IMR-90 (cell line): ENCODE measurements at regions not wholly inside any gene's neighbourhood (a gene's known extent, or its start where the extent isn't known, plus 50 kb on each side); places are given as distances from the start of the nearest gene placed in this dataset.

ENCODE experiments used
- ATAC-seq: fragments of 200-7000 bp; cut with Tn5 transposase; 2 replicates; pipeline ENCODE4 v1.9.1; 2020; ENCODE audit warnings: low read depth, mild to moderate bottlenecking, moderate library complexity
- BruUV-seq: library from RNA; stranded (reverse); fragments of 400-500 nt; replicated peaks from 2 replicates; lab custom pipeline; 2021; lab: Mats Ljungman, UMichigan
- CTCF ChIA-PET: fragments of 300-600 bp; formaldehyde crosslinking; extraction: SDS; loops from one replicate; lab custom pipeline; 2021; ENCODE audit warnings: antibody characterized with exemption; lab: Yijun Ruan, JAX
- POLR2A ChIA-PET: fragments of 300-600 bp; sonication (Branson Sonifier 250); formaldehyde crosslinking; loops from one replicate; lab custom pipeline; 2022; ENCODE audit warnings: antibody characterized with exemption; ENCODE audit not compliant: unreplicated experiment; lab: Charles Lee
- DNase-seq: peaks from one replicate; pipeline ENCODE4 v3.0.0; 2013
- H2AFZ ChIP-seq: replicated peaks from 2 replicates; pipeline ENCODE3; 2013; ENCODE audit warnings: low read length, mild to moderate bottlenecking; ENCODE audit not compliant: poor library complexity
- H2AK5ac ChIP-seq: 2 replicates; pipeline ENCODE4 v1.6.1; 2013; ENCODE audit warnings: low read depth, low read length, inconsistent platforms
- H2AK9ac ChIP-seq: replicated peaks from 2 replicates; pipeline ENCODE3; 2013; ENCODE audit warnings: mild to moderate bottlenecking, low read depth, low read length, moderate library complexity; ENCODE audit not compliant: poor library complexity
- H2BK120ac ChIP-seq: 2 replicates; pipeline ENCODE4 v1.6.1; 2013; ENCODE audit warnings: low read depth, low read length, inconsistent platforms
- H2BK15ac ChIP-seq: 3 replicates; pipeline ENCODE4 v1.6.1; 2013; ENCODE audit warnings: low read depth, low read length, inconsistent platforms
- H2BK20ac ChIP-seq: 2 replicates; pipeline ENCODE4 v1.6.1; 2013; ENCODE audit warnings: low read depth, mild to moderate bottlenecking, inconsistent platforms, low read length, moderate library complexity
- H2BK5ac ChIP-seq: 2 replicates; pipeline ENCODE4 v1.6.1; 2013; ENCODE audit warnings: mild to moderate bottlenecking, low read depth, low read length, inconsistent platforms; ENCODE audit not compliant: poor library complexity, severe bottlenecking
- H3K14ac ChIP-seq: replicated peaks from 2 replicates; pipeline ENCODE4 v1.6.1; 2013; ENCODE audit warnings: low read depth, low read length, inconsistent platforms
- H3K18ac ChIP-seq: 2 replicates; pipeline ENCODE4 v1.6.1; 2013; ENCODE audit warnings: low read depth, low read length, control low read depth
- H3K23ac ChIP-seq: 2 replicates; pipeline ENCODE4 v1.6.1; 2013; ENCODE audit warnings: low read depth, low read length, inconsistent platforms
- H3K27ac ChIP-seq: 2 replicates; pipeline ENCODE4 v1.5.1; 2013; ENCODE audit warnings: mild to moderate bottlenecking, control low read depth, low read length; ENCODE audit not compliant: insufficient read depth
- H3K27me3 ChIP-seq: 2 replicates; pipeline ENCODE4 v1.6.1; 2013; ENCODE audit warnings: low read length; ENCODE audit not compliant: control insufficient read depth, insufficient read depth
- H3K36me3 ChIP-seq: 2 replicates; pipeline ENCODE4 v1.6.1; 2013; ENCODE audit warnings: low read length, mixed read lengths; ENCODE audit not compliant: control insufficient read depth, insufficient read depth
- H3K4ac ChIP-seq: 2 replicates; pipeline ENCODE4 v1.6.1; 2013; ENCODE audit warnings: low read depth, low read length, inconsistent platforms
- H3K4me1 ChIP-seq: 2 replicates; pipeline ENCODE4 v1.6.1; 2013; ENCODE audit warnings: low read length, mixed read lengths; ENCODE audit not compliant: control insufficient read depth, insufficient read depth
- H3K4me2 ChIP-seq: 2 replicates; pipeline ENCODE4 v1.6.1; 2013; ENCODE audit warnings: low read depth, mild to moderate bottlenecking, control low read depth, low read length, moderate library complexity
- H3K4me3 ChIP-seq: 2 replicates; pipeline ENCODE4 v1.5.1; 2013; ENCODE audit warnings: low read depth, mild to moderate bottlenecking, control low read depth, low read length, moderate library complexity; ENCODE audit not compliant: insufficient read depth
- H3K56ac ChIP-seq: 2 replicates; pipeline ENCODE4 v1.6.1; 2013; ENCODE audit warnings: low read length, inconsistent platforms; ENCODE audit not compliant: insufficient read depth; ENCODE audit errors: extremely low read depth
- H3K79me1 ChIP-seq, 2 experiments: 2 replicates each; pipeline ENCODE4 v1.6.1; 2013; ENCODE audit warnings: low read length in 2 of 2, inconsistent platforms in 1 of 2, low read depth in 1 of 2
- H3K9ac ChIP-seq: 2 replicates; pipeline ENCODE4 v1.6.1; 2013; ENCODE audit warnings: low read depth, low read length, control low read depth
- H3K9me1 ChIP-seq: 2 replicates; pipeline ENCODE4 v1.6.1; 2013; ENCODE audit warnings: low read length, inconsistent platforms; ENCODE audit not compliant: insufficient read depth
- H3K9me3 ChIP-seq: 2 replicates; pipeline ENCODE4 v1.6.1; 2013; ENCODE audit warnings: low read length; ENCODE audit not compliant: control insufficient read depth, insufficient read depth
- H4K20me1 ChIP-seq: 2 replicates; pipeline ENCODE4 v1.6.1; 2013; ENCODE audit warnings: low read length, inconsistent platforms; ENCODE audit not compliant: insufficient read depth
- H4K5ac ChIP-seq: 2 replicates; pipeline ENCODE4 v1.6.1; 2013; ENCODE audit warnings: mild to moderate bottlenecking, low read depth, low read length, control low read depth
- H4K8ac ChIP-seq, 2 experiments: 2 replicates each; pipeline ENCODE4 v1.6.1; 2013; ENCODE audit warnings: low read depth in 2 of 2, low read length in 2 of 2, control low read depth in 1 of 2, inconsistent platforms in 1 of 2
- H4K91ac ChIP-seq: 2 replicates; pipeline ENCODE4 v1.6.1; 2013; ENCODE audit warnings: low read depth, low read length, inconsistent platforms; ENCODE audit not compliant: insufficient read depth
- FOS ChIP-seq: fragments of 150-350 bp; IDR thresholded peaks from 2 replicates; pipeline ENCODE4 v1.6.1; 2016; ENCODE audit warnings: low read depth, low read length
- MAFK ChIP-seq: IDR thresholded peaks from 2 replicates; pipeline ENCODE4 v1.6.1; 2012; ENCODE audit warnings: low read depth, low read length, improper control_type of control experiment
- MAZ ChIP-seq: IDR thresholded peaks from 2 replicates; pipeline ENCODE4 v1.6.1; 2012; ENCODE audit warnings: low read depth, mild to moderate bottlenecking, low read length, improper control_type of control experiment, moderate library complexity, borderline replicate concordance
- MXI1 ChIP-seq: IDR thresholded peaks from 2 replicates; pipeline ENCODE4 v1.6.1; 2012; ENCODE audit warnings: low read depth, mild to moderate bottlenecking, low read length, moderate library complexity, borderline replicate concordance
- RFX5 ChIP-seq: IDR thresholded peaks from 2 replicates; pipeline ENCODE4 v1.8.0; 2012; ENCODE audit warnings: low read depth, mild to moderate bottlenecking, low read length, moderate library complexity
- WGBS, 2 experiments: methylation state at CpG; one replicate each; pipeline versions ENCODE4 v1.1.5 to v1.1.7; 2013; ENCODE audit warnings: missing lambda C conversion rate in 2 of 2; ENCODE audit not compliant: insufficient read length in 1 of 2; ENCODE audit errors: extremely low coverage in 2 of 2; 5-methylcytosine and 5-hydroxymethylcytosine counted together
- dilution Hi-C: fragments of 300-500 bp; cut with HindIII; formaldehyde crosslinking; loops from one replicate; pipeline ENCODE4 v1.14.3; 2018; ENCODE audit warnings: low sequenced_read_pairs; ENCODE audit not compliant: unreplicated experiment
- in situ Hi-C: fragments of 300-500 bp; cut with MboI; formaldehyde crosslinking; loops from 3 replicates; pipeline ENCODE4 v1.14.3; 2019; ENCODE audit warnings: low sequenced_read_pairs, inconsistent platforms, mixed read lengths
- intact Hi-C: fragments of 100-400 bp; cut with micrococcal nuclease; formaldehyde crosslinking; loops from 2 replicates; pipeline ENCODE4 v1.10.0; 2022
- TF ChIP-seq, protein P1 (sequence below): fragments of 150-350 bp; IDR thresholded peaks from 2 replicates; pipeline ENCODE4 v1.6.1; 2016; ENCODE audit warnings: low read depth, mild to moderate bottlenecking, low read length, moderate library complexity, borderline replicate concordance

DNA sequence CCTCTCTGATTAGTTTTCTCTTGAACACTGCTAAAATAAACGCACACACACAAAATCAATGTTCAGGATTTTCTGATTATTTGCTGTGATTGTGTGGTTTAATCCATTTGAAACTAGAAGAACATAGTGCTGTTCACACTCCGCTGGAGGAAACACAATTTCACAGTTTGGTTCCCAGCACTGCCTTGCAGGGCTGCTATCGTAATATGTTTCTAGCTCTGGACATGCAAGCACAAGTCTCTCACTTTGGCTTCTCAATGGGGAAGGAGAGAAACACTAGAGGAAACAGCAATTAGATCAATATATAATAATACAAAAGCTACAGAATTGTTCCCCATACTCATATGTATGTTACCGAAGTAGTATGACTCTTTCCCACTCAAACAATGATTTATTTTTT lies 299.5 kb downstream of the NSUN3 start:
- Histone ChIP-seq H3K9ac (no peak overlapping the region), H2AK9ac (no peak overlapping the region), H3K56ac (no peak overlapping the region), H3K23ac (no peak overlapping the region), H2AFZ (no peak overlapping the region), H3K36me3 (no peaks in the 10 kb centered on the region), H3K9me3 (no peaks in the 10 kb centered on the region), H2BK5ac (no peak overlapping the region), H4K5ac (no peak overlapping the region), H3K4me2 (no peak overlapping the region), H3K4ac (no peak overlapping the region), H3K14ac (no peak overlapping the region), H3K79me1 (no peaks in the 10 kb centered on the region), H3K4me1 (no peaks in the 10 kb centered on the region), H3K27ac (no peak overlapping the region), H2AK5ac (no peak overlapping the region), H2BK120ac (no peak overlapping the region), H3K9me1 (no peaks in the 10 kb centered on the region), H4K8ac (no peak overlapping the region), H2BK15ac (no peak overlapping the region), H2BK20ac (no peak overlapping the region), H3K4me3 (no peak overlapping the region), H3K27me3 (no peaks in the 10 kb centered on the region; the same call in 1 of the 2 replicates), H4K91ac (no peak overlapping the region), H3K18ac (no peak overlapping the region), H4K20me1 (no peaks in the 10 kb centered on the region)
- BruUV-seq: no TSS peak
- 100% methylated on average over 1 of the region's 4 CpGs; no CpG with 5 or more reads in 1 of the 2 experiments for WGBS, 2 experiments
- DNase-seq (no peak), ATAC-seq (no peak)
- dilution Hi-C loops (no loop called here), in situ Hi-C loops (no loop called here), intact Hi-C loops (no loop called here)
- ChIA-PET POLR2A (no interaction called here), CTCF (interaction anchor here (1.1 kb wide), 1 partner anchor 9 kb away, joined by 3 read pairs; no protein-coding TSS in a partner anchor)
- no peak for TF ChIP-seq MAFK
- TF ChIP-seq RFX5: no peak
- TF ChIP-seq, protein P1, sequence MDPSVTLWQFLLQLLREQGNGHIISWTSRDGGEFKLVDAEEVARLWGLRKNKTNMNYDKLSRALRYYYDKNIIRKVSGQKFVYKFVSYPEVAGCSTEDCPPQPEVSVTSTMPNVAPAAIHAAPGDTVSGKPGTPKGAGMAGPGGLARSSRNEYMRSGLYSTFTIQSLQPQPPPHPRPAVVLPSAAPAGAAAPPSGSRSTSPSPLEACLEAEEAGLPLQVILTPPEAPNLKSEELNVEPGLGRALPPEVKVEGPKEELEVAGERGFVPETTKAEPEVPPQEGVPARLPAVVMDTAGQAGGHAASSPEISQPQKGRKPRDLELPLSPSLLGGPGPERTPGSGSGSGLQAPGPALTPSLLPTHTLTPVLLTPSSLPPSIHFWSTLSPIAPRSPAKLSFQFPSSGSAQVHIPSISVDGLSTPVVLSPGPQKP: no peak
- no peak for TF ChIP-seq MXI1
- no peak for TF ChIP-seq FOS
- TF ChIP-seq MAZ: no peak
